Mucosa of descending colon (tissue), 3 donors: ENCODE measurements at regions not wholly inside any gene's neighbourhood (a gene's known extent, or its start where the extent isn't known, plus 50 kb on each side); places are given as distances from the start of the nearest gene placed in this dataset.

ENCODE experiments used
- ATAC-seq: fragments of 200-7000 bp; cut with Tn5 transposase; one replicate; pipeline ENCODE4 v1.9.1; 2020; ENCODE audit warnings: mild to moderate bottlenecking, moderate library complexity
- DNase-seq, 3 donors: peaks; one replicate each; pipeline ENCODE4 v3.0.0-alpha.2; 2020
- H3K36me3 ChIP-seq: fragments of 200-600 bp; one replicate; pipeline ENCODE4 v1.8.0; 2021; ENCODE audit warnings: low read depth, mild to moderate bottlenecking
- H3K4me1 ChIP-seq: fragments of 200-600 bp; one replicate; pipeline ENCODE4 v1.8.0; 2021; ENCODE audit warnings: low read depth, mild to moderate bottlenecking
- H3K4me3 ChIP-seq: fragments of 200-600 bp; one replicate; pipeline ENCODE4 v1.8.0; 2021; ENCODE audit warnings: mild to moderate bottlenecking
- H3K9me3 ChIP-seq: fragments of 200-600 bp; one replicate; pipeline ENCODE4 v1.8.0; 2021; ENCODE audit warnings: mild to moderate bottlenecking
- intact Hi-C, 2 donors: fragments of 100-400 bp; cut with DNase I in 1 of 2; cut with micrococcal nuclease in 1 of 2; formaldehyde crosslinking; loops; one replicate each; pipeline versions ENCODE4 v1.11.0 to v1.11.1; 2022; cut with DNase I, micrococcal nuclease
- TF ChIP-seq, protein P1 (sequence below): fragments of 200-600 bp; IDR thresholded peaks from one replicate; pipeline ENCODE4 v1.8.0; 2022; ENCODE audit warnings: antibody characterized with exemption, mild to moderate bottlenecking
- donor health status: DM: no; HTN: no; CAD: no; lungs with moderate emphysema.
- donor health status: DM: no; HTN: no; CAD: no.
- donor health status: DM: no; HTN: yes; CAD: no.

DNA sequence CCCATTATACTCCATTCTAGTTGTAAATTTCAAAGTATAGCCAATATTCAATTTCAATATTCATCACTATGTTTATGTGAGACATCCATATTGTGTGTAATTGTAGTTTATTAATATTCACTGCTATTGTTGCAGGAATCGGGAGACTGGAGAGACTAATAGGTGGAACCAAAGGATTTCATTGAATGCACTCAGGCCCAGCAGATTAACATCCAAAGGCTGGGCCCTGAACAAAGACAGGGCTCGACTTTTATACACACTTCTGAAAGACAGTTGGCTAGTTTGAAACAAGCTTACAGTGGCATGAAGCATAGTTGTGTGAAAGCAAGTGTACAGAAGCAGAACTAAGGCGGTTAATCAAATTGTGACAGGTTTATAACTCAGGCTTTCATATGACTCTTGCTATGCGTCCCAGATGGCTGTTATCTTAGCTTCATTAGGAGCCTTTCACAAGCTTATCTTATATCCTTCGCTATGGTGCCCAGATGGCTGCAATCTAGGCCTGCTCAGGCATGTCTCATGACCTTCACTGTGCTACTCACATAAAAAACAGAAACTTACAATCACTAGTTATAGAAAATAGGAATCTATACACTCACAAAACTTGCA, 1038.8 kb upstream of the EPHA6 start:
- intact Hi-C loops = no loop called here
- Histone ChIP-seq H3K4me3 (no peak overlapping the region), H3K36me3 (no peaks in the 10 kb centered on the region), H3K4me1 (no peaks in the 10 kb centered on the region), H3K9me3 (peaks cover 12% of the 10 kb centered on the region)
- ATAC-seq (no peak), DNase-seq (no peak)
- TF ChIP-seq, protein P1, sequence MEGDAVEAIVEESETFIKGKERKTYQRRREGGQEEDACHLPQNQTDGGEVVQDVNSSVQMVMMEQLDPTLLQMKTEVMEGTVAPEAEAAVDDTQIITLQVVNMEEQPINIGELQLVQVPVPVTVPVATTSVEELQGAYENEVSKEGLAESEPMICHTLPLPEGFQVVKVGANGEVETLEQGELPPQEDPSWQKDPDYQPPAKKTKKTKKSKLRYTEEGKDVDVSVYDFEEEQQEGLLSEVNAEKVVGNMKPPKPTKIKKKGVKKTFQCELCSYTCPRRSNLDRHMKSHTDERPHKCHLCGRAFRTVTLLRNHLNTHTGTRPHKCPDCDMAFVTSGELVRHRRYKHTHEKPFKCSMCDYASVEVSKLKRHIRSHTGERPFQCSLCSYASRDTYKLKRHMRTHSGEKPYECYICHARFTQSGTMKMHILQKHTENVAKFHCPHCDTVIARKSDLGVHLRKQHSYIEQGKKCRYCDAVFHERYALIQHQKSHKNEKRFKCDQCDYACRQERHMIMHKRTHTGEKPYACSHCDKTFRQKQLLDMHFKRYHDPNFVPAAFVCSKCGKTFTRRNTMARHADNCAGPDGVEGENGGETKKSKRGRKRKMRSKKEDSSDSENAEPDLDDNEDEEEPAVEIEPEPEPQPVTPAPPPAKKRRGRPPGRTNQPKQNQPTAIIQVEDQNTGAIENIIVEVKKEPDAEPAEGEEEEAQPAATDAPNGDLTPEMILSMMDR = no peak

DNA sequence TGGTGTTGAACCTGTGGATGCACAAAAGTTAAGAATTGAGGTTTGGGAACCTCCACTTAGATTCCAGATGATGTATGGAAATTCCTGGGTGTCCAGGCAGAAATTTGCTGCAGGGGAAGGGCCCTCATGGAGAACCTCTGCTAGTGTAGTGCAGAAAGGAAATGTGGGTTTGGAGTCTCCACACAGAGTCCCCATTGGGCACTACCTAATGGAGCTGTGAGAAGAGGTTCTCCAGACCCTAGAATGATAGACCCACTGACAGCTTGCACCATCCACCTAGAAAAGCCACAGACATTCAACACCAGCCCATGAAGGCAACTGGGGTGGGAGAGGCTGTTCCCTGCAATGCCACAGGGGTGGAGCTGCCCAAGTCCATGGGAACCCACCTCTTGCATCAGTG, 1032.8 kb upstream of the EPHA6 start:
- no peak for DNase-seq
- TF ChIP-seq, protein P1 = no peak
- Histone ChIP-seq H3K36me3 (no peaks in the 10 kb centered on the region), H3K4me3 (no peak overlapping the region), H3K4me1 (no peaks in the 10 kb centered on the region), H3K9me3 (peaks cover under 1% of the 10 kb centered on the region)
- intact Hi-C loops = no loop called here
- no peak for ATAC-seq

DNA sequence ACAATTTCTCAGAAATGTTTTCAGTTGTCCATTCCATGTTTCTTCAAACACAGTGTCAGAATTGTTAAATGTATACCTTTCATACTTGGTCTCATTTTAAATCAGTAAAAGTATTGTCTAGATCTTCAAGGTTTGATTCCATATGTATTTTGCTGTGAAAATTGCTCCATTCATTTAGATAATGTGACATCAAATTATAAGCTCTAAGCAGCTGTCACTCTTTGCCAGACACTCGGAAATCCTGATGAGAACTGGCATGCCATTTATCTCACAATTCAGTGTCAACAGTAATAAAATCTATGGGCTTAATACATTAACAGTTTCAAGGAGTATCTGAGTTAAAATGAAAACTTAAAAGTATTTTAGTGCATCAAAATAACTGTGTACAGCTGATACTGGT, 1025.3 kb upstream of the EPHA6 start:
- intact Hi-C loops = no loop called here
- Histone ChIP-seq H3K36me3 (no peaks in the 10 kb centered on the region), H3K9me3 (no peaks in the 10 kb centered on the region), H3K4me1 (no peaks in the 10 kb centered on the region), H3K4me3 (no peak overlapping the region)
- no peak for ATAC-seq
- TF ChIP-seq, protein P1 = no peak
- no peak for DNase-seq

DNA sequence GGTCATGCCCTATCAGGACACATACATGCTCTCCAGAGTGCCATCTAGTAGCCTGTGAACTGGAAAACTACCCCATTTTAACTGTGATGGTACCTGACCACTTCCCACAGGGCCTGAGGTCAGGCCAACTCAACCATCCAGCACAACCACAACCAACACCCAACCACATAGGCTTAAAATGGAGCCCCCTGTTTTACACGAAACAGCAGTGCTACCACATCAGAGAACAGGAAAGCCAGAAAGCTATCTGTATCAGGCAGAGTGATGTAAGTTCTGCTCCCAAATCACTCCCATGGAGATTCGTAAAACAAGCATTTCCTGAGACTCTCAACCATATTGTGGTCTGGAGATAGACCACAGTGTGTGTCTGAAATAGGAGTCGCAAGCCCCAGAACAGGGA, 1017.3 kb upstream of the EPHA6 start:
- Histone ChIP-seq H3K4me1 (no peaks in the 10 kb centered on the region), H3K4me3 (no peak overlapping the region), H3K9me3 (no peaks in the 10 kb centered on the region), H3K36me3 (no peaks in the 10 kb centered on the region)
- no peak for ATAC-seq
- TF ChIP-seq, protein P1 = no peak
- DNase-seq = no peak
- intact Hi-C loops = no loop called here

DNA sequence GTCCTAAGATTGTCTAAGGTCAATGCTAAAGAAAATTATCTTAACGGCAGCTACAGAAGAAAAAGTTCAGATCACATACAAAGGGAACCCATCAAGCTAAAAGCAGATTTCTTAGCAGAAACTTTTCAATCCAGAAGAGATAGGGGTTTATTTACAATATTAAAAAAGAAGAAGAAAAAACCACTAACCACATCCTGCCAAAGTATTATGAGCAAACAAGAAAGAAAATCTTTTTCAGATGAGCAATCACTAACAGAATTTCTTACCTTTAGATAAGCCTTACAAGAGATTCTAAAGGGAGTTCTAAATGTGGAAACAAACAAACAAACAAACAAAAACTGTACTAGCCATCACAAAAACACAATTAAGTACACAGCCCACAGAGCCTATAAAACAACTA, 1015.8 kb upstream of the EPHA6 start:
- Histone ChIP-seq H3K36me3 (no peaks in the 10 kb centered on the region), H3K4me3 (no peak overlapping the region), H3K9me3 (no peaks in the 10 kb centered on the region), H3K4me1 (no peaks in the 10 kb centered on the region)
- intact Hi-C loops = no loop called here
- DNase-seq (no peak), ATAC-seq (no peak)
- TF ChIP-seq, protein P1 = no peak

DNA sequence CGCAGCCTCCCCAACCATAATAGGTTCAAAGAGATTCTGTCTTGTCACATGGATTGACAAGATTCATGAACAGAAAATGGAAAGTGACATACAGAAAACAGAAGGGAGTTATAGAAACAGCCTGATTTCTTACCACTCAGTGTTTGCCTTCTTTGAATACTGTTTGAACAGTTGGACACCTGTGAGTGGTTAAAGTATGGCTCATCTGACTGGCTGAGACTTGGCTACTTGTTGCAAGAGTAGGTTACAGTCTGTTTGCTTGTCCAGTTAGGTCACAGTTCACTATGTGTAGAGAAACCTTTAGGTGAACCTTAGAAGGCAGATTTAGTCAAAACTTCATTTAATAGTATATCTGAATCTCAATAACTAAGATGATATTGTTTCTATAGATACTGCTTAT, 1003.9 kb upstream of the EPHA6 start:
- TF ChIP-seq, protein P1 = no peak
- ATAC-seq = no peak

More for the DNA sequence above, 1003.9 kb upstream of the EPHA6 start:
- H3K4me1 ChIP-seq = no peaks in the 10 kb centered on the region
- H3K9me3 ChIP-seq = no peaks in the 10 kb centered on the region
- intact Hi-C loops = no loop called here
- no peaks in the 10 kb centered on the region for H3K36me3 ChIP-seq
- no peak for DNase-seq
- H3K4me3 ChIP-seq = no peak overlapping the region
